Astrocyte of the cerebellum (primary cell): ENCODE measurements at regions not wholly inside any gene's neighbourhood (a gene's known extent, or its start where the extent isn't known, plus 50 kb on each side); places are given as distances from the start of the nearest gene placed in this dataset.

ENCODE experiments used
- DNase-seq: peaks from one replicate; pipeline ENCODE4 v3.0.0-alpha.2; 2011; ENCODE audit warnings: low read depth
- H3K4me3 ChIP-seq: 2 replicates; pipeline ENCODE4 v1.5.1; 2011; ENCODE audit warnings: mild to moderate bottlenecking, low read depth, low read length, moderate library complexity
- in situ Hi-C: cut with HindIII; loops from 2 replicates; pipeline ENCODE4 v1.10.0; 2017; ENCODE audit warnings: low sequenced_read_pairs
- TF ChIP-seq, protein P1 (sequence below): IDR thresholded peaks from 2 replicates; pipeline ENCODE4 v1.5.1; 2012; ENCODE audit warnings: low read length, low read depth, moderate library complexity, mild to moderate bottlenecking; ENCODE audit errors: missing control alignments

DNA sequence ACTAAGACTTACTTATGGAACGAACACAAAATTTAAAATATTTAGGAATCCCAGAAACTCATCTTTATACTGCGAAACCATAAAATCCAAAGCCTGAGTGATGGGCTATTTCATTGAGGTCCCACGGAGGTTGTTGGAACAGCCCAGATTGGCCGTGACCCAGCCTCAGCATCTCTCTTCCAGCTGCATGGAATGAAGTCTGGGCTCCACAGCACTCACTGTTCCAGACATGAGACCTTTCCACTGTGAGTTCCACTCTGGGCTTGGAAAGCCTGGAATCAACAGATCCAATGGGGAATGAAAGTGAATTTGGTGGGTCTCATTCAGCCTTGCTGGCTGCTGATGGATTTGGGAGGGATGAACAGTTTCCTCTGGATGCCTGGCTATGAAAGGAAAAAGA is 184.9 kb downstream of the EMX2 start:
- no peak for DNase-seq
- no peak overlapping the region for H3K4me3 ChIP-seq
- in situ Hi-C loops: no loop called here
- TF ChIP-seq, protein P1, sequence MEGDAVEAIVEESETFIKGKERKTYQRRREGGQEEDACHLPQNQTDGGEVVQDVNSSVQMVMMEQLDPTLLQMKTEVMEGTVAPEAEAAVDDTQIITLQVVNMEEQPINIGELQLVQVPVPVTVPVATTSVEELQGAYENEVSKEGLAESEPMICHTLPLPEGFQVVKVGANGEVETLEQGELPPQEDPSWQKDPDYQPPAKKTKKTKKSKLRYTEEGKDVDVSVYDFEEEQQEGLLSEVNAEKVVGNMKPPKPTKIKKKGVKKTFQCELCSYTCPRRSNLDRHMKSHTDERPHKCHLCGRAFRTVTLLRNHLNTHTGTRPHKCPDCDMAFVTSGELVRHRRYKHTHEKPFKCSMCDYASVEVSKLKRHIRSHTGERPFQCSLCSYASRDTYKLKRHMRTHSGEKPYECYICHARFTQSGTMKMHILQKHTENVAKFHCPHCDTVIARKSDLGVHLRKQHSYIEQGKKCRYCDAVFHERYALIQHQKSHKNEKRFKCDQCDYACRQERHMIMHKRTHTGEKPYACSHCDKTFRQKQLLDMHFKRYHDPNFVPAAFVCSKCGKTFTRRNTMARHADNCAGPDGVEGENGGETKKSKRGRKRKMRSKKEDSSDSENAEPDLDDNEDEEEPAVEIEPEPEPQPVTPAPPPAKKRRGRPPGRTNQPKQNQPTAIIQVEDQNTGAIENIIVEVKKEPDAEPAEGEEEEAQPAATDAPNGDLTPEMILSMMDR: no peak

GRCh38 chr10:117728087-117728486 is 185.5 kb downstream of the EMX2 start:
- no peak overlapping the region for H3K4me3 ChIP-seq
- in situ Hi-C loops: no loop called here
- no peak for DNase-seq
- TF ChIP-seq, protein P1: no peak

DNA sequence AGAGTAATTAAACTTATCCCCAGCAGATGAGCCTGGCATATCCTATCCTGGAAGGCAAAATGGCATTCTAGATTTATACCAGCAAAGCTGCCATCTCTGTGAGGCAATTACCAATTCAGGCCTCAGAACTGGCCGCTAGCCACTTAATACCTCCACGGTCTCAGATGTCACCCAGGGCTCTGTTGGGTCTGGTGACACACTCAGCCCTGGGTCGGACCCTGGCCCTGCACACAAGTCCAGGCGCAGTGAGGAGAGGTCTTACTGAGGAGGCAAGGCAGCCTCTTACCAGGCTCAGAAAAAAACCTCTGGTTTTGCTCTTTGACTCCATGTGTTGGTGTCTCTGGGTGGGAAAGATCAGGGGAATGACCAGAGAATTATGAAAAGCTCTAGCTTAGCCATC is 186.6 kb downstream of the EMX2 start:
- TF ChIP-seq, protein P1: no peak
- no peak overlapping the region for H3K4me3 ChIP-seq
- DNase-seq: no peak
- in situ Hi-C loops: no loop called here

GRCh38 chr10:117731121-117731791 is 188.7 kb downstream of the EMX2 start:
- DNase-seq: no peak
- H3K4me3 ChIP-seq: no peak overlapping the region
- in situ Hi-C loops: no loop called here
- TF ChIP-seq, protein P1: no peak

DNA sequence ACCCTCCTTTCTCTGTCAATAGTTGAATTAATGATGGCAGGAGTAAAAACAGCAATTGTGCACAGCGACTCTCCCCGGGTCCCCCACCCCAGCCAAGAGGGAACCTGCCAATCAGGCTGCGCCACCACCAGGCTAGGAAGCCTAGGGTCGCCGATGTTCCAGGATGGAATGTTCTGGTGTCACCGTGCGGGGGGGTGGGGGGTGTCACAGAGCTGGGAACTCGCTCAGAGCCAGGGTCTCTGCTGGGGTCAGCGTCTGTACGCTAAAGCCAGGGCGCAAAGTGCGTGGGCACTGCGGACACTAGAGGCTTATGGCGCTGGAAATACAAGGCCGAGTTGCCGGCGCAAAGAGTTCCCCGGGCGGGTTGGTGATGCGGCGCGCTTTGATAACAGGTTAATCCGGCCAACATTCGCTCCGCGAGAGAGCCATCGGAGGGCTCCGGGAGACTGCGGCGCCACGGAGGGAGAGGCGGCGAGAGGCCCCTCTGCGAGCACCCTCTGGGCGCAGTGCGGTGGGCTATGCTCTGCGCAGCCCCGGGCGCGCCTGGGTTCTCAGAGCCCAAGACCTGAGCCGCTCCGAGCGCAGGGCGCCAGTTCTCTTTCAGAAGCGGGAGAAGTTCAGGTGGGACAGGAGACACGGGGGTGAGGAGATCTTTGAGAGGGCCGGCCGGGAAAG is 192.3 kb downstream of the EMX2 start:
- H3K4me3 ChIP-seq: no peak overlapping the region
- TF ChIP-seq, protein P1: no peak
- in situ Hi-C loops: no loop called here
- no peak for DNase-seq

- in situ Hi-C loops: no loop called here
- TF ChIP-seq, protein P1: no peak
- DNase-seq: no peak
- H3K4me3 ChIP-seq: no peak overlapping the region
Observed at GRCh38 chr10:117736655-117737054, 194.1 kb downstream of the EMX2 start.
